GM06990 (cell line): ENCODE measurements at regions not wholly inside any gene's neighbourhood (a gene's known extent, or its start where the extent isn't known, plus 50 kb on each side); places are given as distances from the start of the nearest gene placed in this dataset.

Experiments used
- DNase-seq: peaks from one replicate; pipeline ENCODE4 v3.0.0-alpha.2; 2011; ENCODE audit not compliant: insufficient read length; ENCODE audit errors: extremely low read depth
- H3K27me3 ChIP-seq: replicated peaks from 2 replicates; pipeline ENCODE4 v1.6.0; 2011; ENCODE audit warnings: low read length; ENCODE audit not compliant: control insufficient read depth, insufficient read depth
- H3K36me3 ChIP-seq: 2 replicates; pipeline ENCODE4 v1.5.1; 2011; ENCODE audit warnings: low read length; ENCODE audit not compliant: control insufficient read depth, insufficient read depth
- H3K4me3 ChIP-seq: replicated peaks from 2 replicates; pipeline ENCODE4 v1.5.1; 2011; ENCODE audit warnings: low read depth, mild to moderate bottlenecking, control low read depth, low read length
- CTCF ChIP-seq: IDR thresholded peaks from 2 replicates; pipeline ENCODE4 v1.5.1; 2011; ENCODE audit warnings: low read length, control low read depth, mild to moderate bottlenecking, inconsistent platforms; ENCODE audit not compliant: insufficient read depth, poor library complexity, severe bottlenecking

GRCh38 chr13:90362707-90363106 lies 984.8 kb upstream of the MIR17HG start:
- Histone ChIP-seq H3K27me3 (no peaks in the 10 kb centered on the region), H3K4me3 (no peak overlapping the region), H3K36me3 (no peaks in the 10 kb centered on the region)
- DNase-seq = no peak
- no peak for TF ChIP-seq CTCF

DNA sequence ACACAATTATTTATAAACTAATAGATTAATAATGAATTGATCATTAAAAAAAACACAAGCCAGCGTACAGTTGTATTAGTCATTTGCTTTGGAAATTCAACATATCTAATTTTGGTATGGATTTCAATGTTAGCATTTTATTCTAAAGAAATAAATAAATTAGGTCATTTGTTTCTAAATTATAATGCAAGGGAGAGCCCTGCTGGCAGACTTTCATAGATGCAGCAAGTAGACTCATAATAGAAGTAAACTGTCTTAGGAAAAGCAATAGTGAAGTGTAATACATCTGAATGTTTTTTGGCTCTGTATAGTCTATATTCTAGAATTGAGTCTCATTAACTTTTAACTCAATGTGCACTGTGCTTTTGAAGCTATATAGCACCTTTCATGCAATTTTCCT lies 982.4 kb upstream of the MIR17HG start:
- DNase-seq = no peak
- H3K4me3 ChIP-seq = no peak overlapping the region
- no peak for TF ChIP-seq CTCF
- no peaks in the 10 kb centered on the region for H3K27me3 ChIP-seq
- no peaks in the 10 kb centered on the region for H3K36me3 ChIP-seq

DNA sequence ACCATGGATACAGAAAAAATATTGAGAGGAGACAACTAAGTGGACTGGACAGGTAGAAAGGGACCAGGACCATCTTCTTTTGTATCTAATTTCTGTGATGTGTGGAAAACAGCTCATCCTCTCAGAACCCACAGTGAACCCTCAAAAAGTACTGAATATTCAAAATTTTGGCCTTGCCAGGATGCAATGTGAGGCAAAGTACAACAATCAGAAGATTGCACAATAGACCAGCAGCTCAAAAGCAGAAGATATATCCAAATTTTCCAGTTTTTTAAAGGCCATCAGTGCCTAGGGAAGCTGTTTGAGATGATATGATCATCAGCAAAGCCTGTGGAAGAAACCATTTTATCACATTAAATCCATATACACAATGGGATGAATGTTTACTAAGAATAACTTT lies 973.3 kb upstream of the MIR17HG start:
- Histone ChIP-seq H3K27me3 (no peaks in the 10 kb centered on the region), H3K36me3 (no peaks in the 10 kb centered on the region), H3K4me3 (no peak overlapping the region)
- TF ChIP-seq CTCF = no peak
- DNase-seq = no peak

DNA sequence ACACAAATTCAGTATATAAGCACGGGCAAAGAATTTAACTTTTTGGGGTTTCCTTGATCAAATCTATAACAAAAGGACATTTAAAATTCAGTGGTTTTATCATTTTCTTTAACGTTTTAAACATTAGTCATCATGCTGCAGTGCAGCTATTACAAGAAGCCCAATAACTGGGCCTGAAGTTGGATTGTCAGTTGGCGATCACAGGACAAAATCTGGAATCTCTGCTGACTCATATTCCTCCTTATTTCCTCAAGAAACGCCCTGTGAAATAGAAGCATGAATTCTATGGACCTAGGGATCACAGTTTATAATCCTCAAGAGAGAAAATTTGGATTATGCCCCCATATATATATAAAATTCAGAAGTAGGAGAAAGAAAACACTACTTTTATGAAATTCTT lies 971.6 kb upstream of the MIR17HG start:
- Histone ChIP-seq H3K27me3 (no peaks in the 10 kb centered on the region), H3K4me3 (no peak overlapping the region), H3K36me3 (no peaks in the 10 kb centered on the region)
- no peak for DNase-seq
- no peak for TF ChIP-seq CTCF

GRCh38 chr13:90382425-90382824 lies 965.1 kb upstream of the MIR17HG start:
- no peak for TF ChIP-seq CTCF
- Histone ChIP-seq H3K36me3 (no peaks in the 10 kb centered on the region), H3K27me3 (no peaks in the 10 kb centered on the region), H3K4me3 (no peak overlapping the region)
- no peak for DNase-seq

DNA sequence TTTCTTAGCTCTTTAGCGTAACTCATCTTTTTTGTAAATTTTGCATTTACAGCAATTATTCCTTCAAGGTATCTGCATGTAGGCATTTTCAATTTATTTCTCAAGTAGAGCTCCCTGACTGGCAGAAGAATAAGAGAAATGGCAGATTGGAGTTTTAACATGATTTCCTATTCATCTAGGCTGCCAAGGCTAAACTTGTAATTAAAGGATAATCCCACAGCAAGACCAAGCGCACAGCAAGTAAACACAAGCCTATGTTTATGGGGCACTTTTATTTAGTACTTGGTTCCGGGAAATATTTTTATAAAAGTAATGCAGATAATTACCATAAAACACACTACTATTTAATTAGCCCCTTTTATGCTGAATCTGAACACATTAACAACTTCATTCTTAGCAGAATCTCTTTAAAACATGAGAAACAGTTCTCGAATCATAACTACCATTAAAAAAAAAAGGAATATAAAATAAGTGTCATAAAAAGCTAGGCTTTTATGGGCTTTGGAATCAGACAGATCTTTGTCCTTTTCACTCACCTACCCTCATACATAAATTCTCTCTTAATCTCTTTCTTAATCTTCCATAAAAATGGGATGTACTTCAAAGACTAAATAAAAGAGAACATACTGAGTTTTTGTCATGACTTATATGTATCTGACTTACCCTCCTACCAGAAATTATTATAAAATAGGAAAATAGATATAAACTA lies 961.6 kb upstream of the MIR17HG start:
- no peak overlapping the region for H3K4me3 ChIP-seq
- no peak for TF ChIP-seq CTCF
- H3K27me3 ChIP-seq = no peaks in the 10 kb centered on the region
- no peak for DNase-seq
- H3K36me3 ChIP-seq = no peaks in the 10 kb centered on the region
